Limb (tissue), 2 donors: ENCODE measurements at regions not wholly inside any gene's neighbourhood (a gene's known extent, or its start where the extent isn't known, plus 50 kb on each side); places are given as distances from the start of the nearest gene placed in this dataset.
"Not testable (repeated sequence)": the region's sequence is repeated elsewhere in the genome, so short reads cannot be mapped to it uniquely, and the experiment has no call there.

Experiments used
- DNase-seq, 2 donors: peaks; one replicate each; pipeline ENCODE4 v3.0.0-alpha.2; 2016; ENCODE audit errors: extremely low spot score in 2 of 2

- not testable (repeated sequence) for DNase-seq
Observed at GRCh38 chr1:195847957-195848875, 760.0 kb downstream of the KCNT2 start.

DNA sequence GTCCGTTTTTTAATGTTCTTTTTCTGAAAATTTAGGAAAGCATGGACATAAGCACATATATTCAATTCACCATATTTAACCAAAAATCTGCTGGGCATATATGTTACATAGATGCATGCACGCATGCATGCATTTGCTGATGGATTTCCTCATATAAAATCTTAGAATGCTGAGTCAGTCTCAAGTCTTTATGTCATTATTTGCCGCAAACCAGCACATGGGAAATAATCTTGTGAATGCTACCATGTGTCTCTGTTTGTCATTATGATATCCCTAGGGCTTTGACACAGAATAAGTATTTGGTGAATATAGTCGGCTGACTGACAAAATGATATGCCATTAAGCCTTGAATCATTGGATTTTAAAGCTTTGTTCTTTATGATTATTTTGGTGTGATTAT is 776.5 kb downstream of the KCNT2 start:
- peak in 1 of 2 donors; percentile 6 for DNase-seq

DNA sequence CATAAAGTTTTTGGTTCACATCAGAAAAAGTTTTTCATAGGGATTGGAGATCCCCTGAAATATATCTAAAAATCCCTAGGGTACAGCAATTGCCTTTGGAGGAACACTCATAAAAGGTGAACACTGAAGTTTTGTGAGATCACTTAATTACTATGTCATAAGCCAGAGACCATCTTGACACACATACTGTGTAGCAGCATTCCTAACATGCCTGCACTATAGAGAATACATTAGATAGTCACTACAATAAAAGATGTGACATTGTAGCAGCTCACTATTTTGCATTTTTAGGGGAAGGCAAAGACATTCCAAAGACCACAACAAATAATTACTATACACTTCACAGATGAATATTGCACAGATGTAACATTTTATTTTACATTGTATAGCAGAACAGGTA is 779.9 kb downstream of the KCNT2 start:
- DNase-seq, result no peak

- DNase-seq, result no peak
Observed at GRCh38 chr1:195820925-195821324, 787.3 kb downstream of the KCNT2 start.

- DNase-seq, result no peak
Observed at GRCh38 chr1:195806060-195806459, 802.2 kb downstream of the KCNT2 start.

- no peak for DNase-seq
Observed at GRCh38 chr1:195804547-195804946, 803.7 kb downstream of the KCNT2 start.

DNA sequence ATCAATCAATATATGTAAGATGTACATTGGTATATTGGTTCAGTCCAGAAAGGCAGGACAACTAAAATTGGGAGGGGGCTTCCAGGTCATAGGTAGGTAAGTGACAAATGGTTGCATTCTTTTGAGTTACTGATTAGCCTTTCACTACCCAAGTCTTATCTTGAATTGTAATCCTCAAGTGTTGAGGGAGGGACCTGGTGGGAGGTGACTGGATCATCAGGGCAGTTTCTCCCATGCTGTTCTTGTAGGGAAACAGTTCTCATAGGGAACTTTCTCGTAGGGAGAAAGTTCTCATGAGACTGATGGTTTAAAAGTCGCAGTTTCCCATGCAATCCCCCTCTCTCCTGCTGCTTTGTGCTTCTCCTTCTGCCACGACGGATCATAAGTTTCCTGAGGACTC is 809.2 kb downstream of the KCNT2 start:
- no peak for DNase-seq

GRCh38 chr1:195794225-195794624 is 814.0 kb downstream of the KCNT2 start:
- no peak for DNase-seq

- no peak for DNase-seq
Observed at GRCh38 chr1:195791796-195792195, 816.4 kb downstream of the KCNT2 start.

DNA sequence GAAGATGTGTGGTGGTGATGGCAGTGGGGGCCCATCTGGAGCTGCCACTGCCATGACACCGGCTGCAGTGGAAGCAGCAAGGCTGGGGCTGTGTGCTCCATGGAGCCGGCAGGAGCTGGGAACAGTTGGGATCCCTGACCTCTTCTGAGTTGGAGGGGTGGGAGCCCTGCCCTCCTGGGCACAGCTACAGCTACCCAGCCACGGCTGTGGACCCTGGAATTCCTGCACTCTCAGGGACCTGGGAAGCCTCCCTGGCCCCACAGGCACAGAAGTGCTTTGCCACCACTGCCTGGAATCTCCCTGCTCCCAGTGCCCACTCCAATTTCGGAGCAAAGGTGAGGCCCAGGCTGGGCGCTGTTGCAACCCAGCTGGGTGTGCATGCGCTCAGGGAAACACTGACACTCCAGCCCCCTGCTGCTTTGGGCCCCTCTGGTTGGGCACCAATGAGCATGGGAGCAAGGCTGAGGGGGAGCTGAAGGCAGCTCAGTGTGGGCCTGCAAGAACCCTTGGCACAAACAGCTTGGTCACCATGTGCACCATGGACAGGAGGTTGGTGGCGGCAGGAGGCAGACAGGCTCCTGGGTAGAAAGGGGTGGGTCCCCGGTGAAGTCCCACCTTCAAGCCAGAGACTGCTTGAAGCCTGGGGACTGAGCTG is 817.6 kb downstream of the KCNT2 start:
- no peak for DNase-seq

DNA sequence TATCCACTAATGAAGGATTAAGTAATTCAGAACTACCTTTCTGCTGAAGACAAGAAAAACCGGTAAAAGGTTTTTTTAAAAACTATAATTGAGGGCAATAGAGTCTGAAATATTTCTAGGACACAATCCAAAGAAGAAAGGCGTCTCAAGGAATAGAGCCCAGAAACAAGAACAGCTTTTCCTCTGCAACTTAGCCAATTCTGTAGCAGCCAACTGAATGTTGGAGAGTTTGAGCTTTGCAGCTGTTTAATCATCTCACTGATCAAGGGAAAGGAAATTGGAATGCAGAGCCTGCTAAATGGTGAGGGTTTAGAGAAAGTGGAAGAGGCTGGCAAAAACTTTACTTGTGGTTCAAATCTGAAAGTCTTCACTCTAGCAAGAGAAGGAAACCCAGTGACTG is 818.9 kb downstream of the KCNT2 start:
- DNase-seq, result peak in 1 of 2 donors; percentile 74

DNA sequence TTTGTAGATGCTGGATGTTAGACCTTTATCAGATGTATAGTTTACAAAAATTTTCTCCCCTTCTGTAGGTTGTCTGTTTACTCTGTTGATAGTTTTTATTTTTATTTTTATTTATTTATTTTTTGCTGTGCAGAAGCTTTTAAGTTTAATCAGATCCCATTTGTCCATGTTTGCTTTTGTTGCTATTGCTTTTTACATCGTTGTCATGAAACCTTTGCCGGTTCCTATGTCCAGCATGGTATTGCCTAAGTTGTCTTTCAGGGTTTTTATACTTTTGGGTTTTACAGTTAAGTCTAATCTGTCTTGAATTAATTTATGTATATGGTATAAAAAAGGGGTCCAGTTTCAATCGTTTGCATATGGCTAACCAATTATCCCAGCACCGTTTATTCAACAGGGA is 819.5 kb downstream of the KCNT2 start:
- no peak for DNase-seq

DNA sequence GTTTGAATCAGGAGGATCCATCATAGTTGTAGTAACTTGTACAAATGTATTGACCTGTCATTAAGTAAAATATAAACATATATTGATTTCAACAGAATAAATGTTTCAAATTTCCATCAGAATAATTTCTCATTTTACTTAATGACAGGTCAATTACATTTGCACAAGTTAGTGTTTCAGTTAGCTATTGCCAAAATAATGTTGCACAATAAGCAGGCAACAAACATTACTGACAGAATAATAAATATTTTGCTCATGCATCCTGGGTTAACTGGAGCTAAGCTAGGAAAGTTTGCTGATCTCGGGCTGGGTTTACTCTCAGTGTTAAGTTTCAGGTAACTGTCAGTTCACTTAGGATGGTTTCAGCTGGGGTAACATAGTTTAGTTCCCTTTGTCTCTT is 822.4 kb downstream of the KCNT2 start:
- DNase-seq, result no peak

- no peak for DNase-seq
Observed at GRCh38 chr1:195773931-195774330, 834.3 kb downstream of the KCNT2 start.

- DNase-seq, result no peak
Observed at GRCh38 chr1:195769461-195769860, 838.8 kb downstream of the KCNT2 start.

DNA sequence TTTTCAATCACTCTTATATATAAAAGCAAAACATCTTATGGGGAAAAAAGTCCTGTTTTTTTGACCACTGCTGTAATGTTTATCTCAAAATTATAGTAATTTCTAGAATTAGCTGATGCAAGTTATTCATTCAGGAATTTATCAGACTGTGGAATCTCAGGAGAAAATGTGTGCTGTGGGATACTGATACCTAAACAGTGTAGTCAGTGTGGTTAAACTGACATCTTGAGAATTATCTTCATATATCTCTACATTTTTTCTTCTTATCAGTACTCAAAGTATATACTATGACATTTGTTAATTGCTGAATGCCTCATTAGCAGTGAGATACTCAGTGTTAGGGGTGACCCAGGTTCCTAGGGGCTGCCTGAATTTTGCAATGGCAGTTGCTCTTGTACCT is 839.3 kb downstream of the KCNT2 start:
- no peak for DNase-seq

DNA sequence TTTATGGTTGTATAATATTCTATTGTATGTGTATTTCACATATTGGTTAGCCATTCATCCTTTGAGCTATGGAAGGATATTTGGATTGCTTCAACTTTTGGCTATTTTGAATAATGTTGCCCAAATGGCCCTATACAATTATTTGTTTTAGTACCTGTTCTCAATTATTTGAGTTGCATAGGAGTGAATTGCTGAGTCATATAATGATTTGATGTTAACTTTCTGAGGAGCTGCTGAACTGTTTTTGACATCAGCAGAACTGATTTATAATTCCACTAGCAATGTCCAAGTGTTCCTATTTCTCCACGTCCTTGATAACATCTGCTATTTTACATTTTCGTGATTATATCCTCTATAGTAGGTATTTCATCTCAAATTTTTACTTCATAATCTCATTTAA is 839.9 kb downstream of the KCNT2 start:
- no peak for DNase-seq

DNA sequence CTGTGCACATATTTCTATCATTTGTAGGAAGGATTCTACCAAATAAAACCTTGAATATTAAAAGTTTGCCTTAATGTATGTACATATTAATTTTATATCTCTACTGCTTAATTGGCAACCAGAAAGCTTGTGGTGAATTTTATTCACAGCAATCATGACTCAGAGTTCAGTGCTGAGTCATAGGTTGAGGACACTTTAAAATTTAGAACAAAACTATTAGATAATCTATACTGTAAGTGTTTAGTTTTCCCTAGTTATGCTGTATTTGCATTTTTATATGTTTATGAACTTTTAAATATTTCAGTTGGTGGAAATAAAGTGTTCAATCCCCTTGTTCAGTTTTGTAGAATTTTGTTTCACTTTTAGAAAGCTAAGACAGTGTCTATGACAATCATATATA is 841.5 kb downstream of the KCNT2 start:
- DNase-seq, result no peak

GRCh38 chr1:195765099-195765498 is 843.1 kb downstream of the KCNT2 start:
- DNase-seq, result no peak

DNA sequence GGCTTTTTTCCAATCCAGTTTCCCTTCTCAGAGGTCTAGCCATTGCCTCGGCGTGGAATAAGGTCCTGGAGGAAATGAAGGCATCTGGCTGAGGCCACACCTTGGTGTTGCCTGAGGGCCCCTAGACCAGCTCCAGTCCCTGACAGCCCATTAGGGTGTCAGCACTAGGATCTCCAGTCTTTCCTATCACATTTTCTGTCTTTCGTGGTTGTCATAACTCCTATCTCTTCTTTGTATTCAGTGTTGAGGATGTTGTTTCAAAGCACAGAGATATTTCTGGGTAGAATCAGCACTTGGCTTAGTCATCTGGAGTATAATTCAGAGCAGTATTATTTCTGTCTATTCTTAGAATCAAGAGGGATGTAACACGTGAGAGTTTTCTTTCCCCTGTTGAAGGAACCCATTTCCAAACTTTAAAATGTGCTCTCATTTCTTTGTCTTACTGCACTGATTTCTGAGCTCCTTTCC is 844.3 kb downstream of the KCNT2 start:
- DNase-seq, result no peak

- DNase-seq, result no peak
Observed at GRCh38 chr1:195763146-195763906, 844.9 kb downstream of the KCNT2 start.

GRCh38 chr1:195761104-195761503 is 847.1 kb downstream of the KCNT2 start:
- DNase-seq, result no peak
